ENCODE measurements at regions not wholly inside any gene's neighbourhood (a gene's known extent, or its start where the extent isn't known, plus 50 kb on each side); places are given as distances from the start of the nearest gene placed in this dataset.
"Not testable (repeated sequence)": the region's sequence is repeated elsewhere in the genome, so short reads cannot be mapped to it uniquely, and the experiment has no call there.

- 46 to 48% methylated on average over 12 of the region's 12 CpGs for WGBS, 2 donors
- intact Hi-C loops (cut with DNase I) = no loop called here
- no peaks in the 10 kb centered on the region for H3K9me3 ChIP-seq
- H3K4me1 ChIP-seq = no peaks in the 10 kb centered on the region
- H3K4me3 ChIP-seq (replicated peaks in 1 of 3) = no peak overlapping the region
- no peaks in the 10 kb centered on the region for H3K27me3 ChIP-seq
- H3K27ac ChIP-seq = no peak overlapping the region
- no peak for DNase-seq
- TF ChIP-seq CTCF (IDR thresholded peaks at IDR 0.05) = no peak
- no peak for TF ChIP-seq POLR2A (IDR thresholded peaks at IDR 0.05)
- no peaks in the 10 kb centered on the region for H3K36me3 ChIP-seq
Observed at GRCh38 chr15:53129121-53129904, 339.2 kb upstream of the ONECUT1 start.

- intact Hi-C loops (cut with DNase I) = no loop called here
- 36 to 44% methylated on average over 5 of the region's 5 CpGs for WGBS, 2 donors
- no peaks in the 10 kb centered on the region for H3K36me3 ChIP-seq
- no peaks in the 10 kb centered on the region for H3K27me3 ChIP-seq
- no peak for DNase-seq
- TF ChIP-seq CTCF (IDR thresholded peaks at IDR 0.05) (no peak), POLR2A (IDR thresholded peaks at IDR 0.05) (no peak)
- H3K27ac ChIP-seq = no peak overlapping the region
- no peak overlapping the region for H3K4me3 ChIP-seq (replicated peaks in 1 of 3)
- H3K4me1 ChIP-seq = no peaks in the 10 kb centered on the region
- no peaks in the 10 kb centered on the region for H3K9me3 ChIP-seq
Observed at GRCh38 chr15:53128652-53129051, 338.5 kb upstream of the ONECUT1 start.

- WGBS, 2 donors = 54 to 58% methylated on average over 4 of the region's 4 CpGs
- H3K27me3 ChIP-seq = no peaks in the 10 kb centered on the region
- no peak overlapping the region for H3K27ac ChIP-seq
- no peaks in the 10 kb centered on the region for H3K4me1 ChIP-seq
- H3K9me3 ChIP-seq = no peaks in the 10 kb centered on the region
- no peak overlapping the region for H3K4me3 ChIP-seq (replicated peaks in 1 of 3)
- intact Hi-C loops (cut with DNase I) = no loop called here
- no peak for DNase-seq
- no peaks in the 10 kb centered on the region for H3K36me3 ChIP-seq
- no peak for TF ChIP-seq CTCF (IDR thresholded peaks at IDR 0.05)
Observed at GRCh38 chr15:53126144-53126543, 336.0 kb upstream of the ONECUT1 start.

- Histone ChIP-seq H3K9me3 (no peaks in the 10 kb centered on the region), H3K36me3 (no peaks in the 10 kb centered on the region), H3K27ac (no peak overlapping the region), H3K4me1 (no peaks in the 10 kb centered on the region), H3K27me3 (no peaks in the 10 kb centered on the region), H3K4me3 (replicated peaks in 1 of 3) (no peak overlapping the region)
- intact Hi-C loops (cut with DNase I) = no loop called here
- 80 to 89% methylated on average over 2 of the region's 2 CpGs for WGBS, 2 donors
- no peak for DNase-seq
- TF ChIP-seq POLR2A (IDR thresholded peaks at IDR 0.05) = no peak
- no peak for TF ChIP-seq CTCF (IDR thresholded peaks at IDR 0.05)
Observed at GRCh38 chr15:53122818-53123217, 332.7 kb upstream of the ONECUT1 start.

- H3K4me1 ChIP-seq; H3K36me3 ChIP-seq; H3K27ac ChIP-seq; H3K27me3 ChIP-seq; H3K9me3 ChIP-seq; intact Hi-C loops (cut with DNase I); DNase-seq; H3K4me3 ChIP-seq (replicated peaks in 1 of 3): not testable (repeated sequence)
Observed at GRCh38 chr15:53116915-53117314, 326.8 kb upstream of the ONECUT1 start.
